Mammary epithelial cell (primary cell): ENCODE measurements at regions not wholly inside any gene's neighbourhood (a gene's known extent, or its start where the extent isn't known, plus 50 kb on each side); places are given as distances from the start of the nearest gene placed in this dataset.

Experiments
- CTCF ChIP-seq, 2 donors: IDR thresholded peaks in 1 of 2; conservative IDR thresholded peaks in 1 of 2; 2 replicates each; pipeline ENCODE4 v1.5.1; 2011 to 2012; ENCODE audit warnings: inconsistent platforms in 2 of 2, low read length in 2 of 2, mild to moderate bottlenecking in 2 of 2, control low read depth in 1 of 2, low read depth in 1 of 2; ENCODE audit not compliant: insufficient read depth in 1 of 2; ENCODE audit errors: extremely low read depth in 1 of 2
- EZH2 ChIP-seq: IDR thresholded peaks from 2 replicates; pipeline ENCODE4 v1.6.1; 2012; ENCODE audit warnings: low read length, inconsistent platforms, borderline replicate concordance

GRCh38 chr3:72442759-72443158, 405.5 kb downstream of the SHQ1 start:
- TF ChIP-seq CTCF (conservative IDR thresholded peaks at IDR 0.05 in 1 of 2, IDR thresholded peaks at IDR 0.05 in 1 of 2; ENCODE audit: extremely low read depth in 1 of 2, insufficient read depth in 1 of 2, low read depth in 1 of 2, low read length in 2 of 2): no peak
- no peak for TF ChIP-seq EZH2
